Nephron (organoid): ENCODE measurements at regions not wholly inside any gene's neighbourhood (a gene's known extent, or its start where the extent isn't known, plus 50 kb on each side); places are given as distances from the start of the nearest gene placed in this dataset.

Experiments
- H3K27ac Mint-ChIP-seq, 3 experiments: 2 replicates each; pipeline ENCODE4 v1.8.0; 2020; ENCODE audit warnings: mixed read lengths in 3 of 3, mild to moderate bottlenecking in 2 of 3, moderate library complexity in 1 of 3
- H3K27me3 Mint-ChIP-seq: 2 replicates; pipeline ENCODE4 v1.8.0; 2021; ENCODE audit warnings: low read depth, mild to moderate bottlenecking, moderate library complexity, mixed read lengths
- H3K36me3 Mint-ChIP-seq: 2 replicates; pipeline ENCODE4 v1.8.0; 2020; ENCODE audit warnings: low read depth, mixed read lengths
- H3K4me1 Mint-ChIP-seq: 2 replicates; pipeline ENCODE4 v1.8.0; 2020; ENCODE audit warnings: mixed read lengths
- H3K4me3 Mint-ChIP-seq, 3 experiments: 2 replicates each; pipeline ENCODE4 v1.8.0; 2020; ENCODE audit warnings: mild to moderate bottlenecking in 3 of 3, mixed read lengths in 3 of 3, moderate library complexity in 2 of 3
- H3K9me3 Mint-ChIP-seq: 2 replicates; pipeline ENCODE4 v1.8.0; 2020; ENCODE audit warnings: mixed read lengths
- TF ChIP-seq, protein P1 (sequence below), 3 experiments: fragments of 200-600 bp; sonication (generic); IDR thresholded peaks; one replicate each; pipeline ENCODE4 v1.5.0; 2021; ENCODE audit warnings: antibody characterized with exemption in 3 of 3; ENCODE audit not compliant: unreplicated experiment in 3 of 3

DNA sequence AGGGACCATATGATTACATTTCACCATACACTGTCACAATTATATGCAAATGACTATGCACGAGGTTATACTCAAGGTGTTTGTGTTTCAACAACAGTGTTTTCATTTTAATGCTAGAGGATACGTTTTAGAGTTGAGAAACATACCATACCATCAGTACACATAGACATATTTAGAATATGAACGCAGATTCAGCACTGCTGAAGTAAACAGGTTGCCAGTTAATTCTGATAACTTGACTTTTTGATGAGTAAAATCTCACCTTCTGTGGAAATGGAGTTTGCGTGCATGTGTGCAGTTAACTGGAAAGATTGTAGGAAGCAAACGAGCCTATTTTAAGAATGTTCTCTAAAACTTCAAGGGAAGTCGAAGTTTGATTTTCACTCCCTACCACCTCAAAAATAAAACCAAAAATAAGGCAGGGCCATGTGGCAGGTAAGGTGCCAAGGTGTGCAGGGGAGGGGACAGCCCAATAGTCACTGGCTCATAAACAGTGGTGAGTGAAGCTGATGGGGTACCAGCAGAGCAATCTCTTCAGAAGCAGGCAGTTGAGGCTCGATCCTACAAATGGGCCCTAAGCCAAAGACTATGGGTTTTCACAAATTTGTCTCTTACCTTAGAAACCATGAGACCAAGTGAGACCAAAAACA is 213.1 kb downstream of the IKZF2 start:
- Mint-ChIP-seq H3K27me3 (peaks cover 5% of the 10 kb centered on the region), H3K27ac (no peak overlapping the region), H3K4me3 (no peak overlapping the region), H3K9me3 (no peaks in the 10 kb centered on the region), H3K4me1 (peaks cover 10% of the 10 kb centered on the region), H3K36me3 (no peaks in the 10 kb centered on the region)
- TF ChIP-seq, protein P1, sequence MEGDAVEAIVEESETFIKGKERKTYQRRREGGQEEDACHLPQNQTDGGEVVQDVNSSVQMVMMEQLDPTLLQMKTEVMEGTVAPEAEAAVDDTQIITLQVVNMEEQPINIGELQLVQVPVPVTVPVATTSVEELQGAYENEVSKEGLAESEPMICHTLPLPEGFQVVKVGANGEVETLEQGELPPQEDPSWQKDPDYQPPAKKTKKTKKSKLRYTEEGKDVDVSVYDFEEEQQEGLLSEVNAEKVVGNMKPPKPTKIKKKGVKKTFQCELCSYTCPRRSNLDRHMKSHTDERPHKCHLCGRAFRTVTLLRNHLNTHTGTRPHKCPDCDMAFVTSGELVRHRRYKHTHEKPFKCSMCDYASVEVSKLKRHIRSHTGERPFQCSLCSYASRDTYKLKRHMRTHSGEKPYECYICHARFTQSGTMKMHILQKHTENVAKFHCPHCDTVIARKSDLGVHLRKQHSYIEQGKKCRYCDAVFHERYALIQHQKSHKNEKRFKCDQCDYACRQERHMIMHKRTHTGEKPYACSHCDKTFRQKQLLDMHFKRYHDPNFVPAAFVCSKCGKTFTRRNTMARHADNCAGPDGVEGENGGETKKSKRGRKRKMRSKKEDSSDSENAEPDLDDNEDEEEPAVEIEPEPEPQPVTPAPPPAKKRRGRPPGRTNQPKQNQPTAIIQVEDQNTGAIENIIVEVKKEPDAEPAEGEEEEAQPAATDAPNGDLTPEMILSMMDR (IDR thresholded peaks at IDR 0.05; ENCODE audit: unreplicated experiment in 3 of 3), result no peak

DNA sequence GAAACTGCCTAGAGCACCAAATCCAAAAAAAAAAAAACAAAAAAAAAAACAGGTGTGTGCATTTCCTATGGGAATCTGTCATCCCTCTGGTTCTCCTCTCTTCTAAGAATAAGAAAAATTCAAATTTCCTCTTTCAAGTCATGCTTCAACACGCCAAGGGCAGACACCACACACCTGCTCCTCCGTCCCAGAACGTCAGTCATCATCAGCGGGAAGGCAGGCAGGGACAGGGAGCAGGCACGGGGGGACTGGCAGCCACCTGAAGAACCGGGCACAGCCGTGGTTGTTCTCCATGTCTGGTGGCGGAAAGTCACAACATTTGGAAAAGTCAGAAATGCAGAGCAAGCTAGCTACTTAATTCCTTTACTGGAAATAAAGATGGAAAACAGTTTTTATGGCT is 214.8 kb downstream of the IKZF2 start:
- TF ChIP-seq, protein P1 (IDR thresholded peaks at IDR 0.05; ENCODE audit: unreplicated experiment in 3 of 3), result no peak
- peaks cover 5% of the 10 kb centered on the region for H3K27me3 Mint-ChIP-seq
- H3K4me1 Mint-ChIP-seq, result peaks cover 10% of the 10 kb centered on the region
- no peaks in the 10 kb centered on the region for H3K9me3 Mint-ChIP-seq
- no peak overlapping the region for H3K27ac Mint-ChIP-seq
- H3K4me3 Mint-ChIP-seq, result no peak overlapping the region
- no peaks in the 10 kb centered on the region for H3K36me3 Mint-ChIP-seq

DNA sequence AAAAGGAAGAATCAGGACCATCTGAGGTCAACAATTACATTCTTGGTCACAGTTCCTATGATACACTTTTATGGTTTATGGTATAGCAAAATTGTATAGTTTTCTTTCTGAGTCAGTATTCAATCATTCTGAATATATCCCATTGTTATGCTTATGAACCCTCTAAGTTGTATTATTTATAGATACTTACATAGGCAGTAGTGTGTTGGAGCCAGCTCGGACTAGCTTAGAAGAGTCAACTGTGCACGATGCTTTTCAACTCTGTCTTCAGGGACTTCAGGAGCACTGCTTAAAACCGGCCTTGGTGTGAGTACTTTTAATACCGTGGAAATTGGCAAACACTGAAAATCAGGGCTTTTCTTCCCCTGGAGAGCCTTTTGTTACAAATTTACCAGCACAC is 215.7 kb downstream of the IKZF2 start:
- Mint-ChIP-seq H3K9me3 (no peaks in the 10 kb centered on the region), H3K27ac (no peak overlapping the region), H3K4me3 (no peak overlapping the region), H3K27me3 (peaks cover 5% of the 10 kb centered on the region), H3K36me3 (no peaks in the 10 kb centered on the region), H3K4me1 (peaks cover 6% of the 10 kb centered on the region)
- TF ChIP-seq, protein P1 (IDR thresholded peaks at IDR 0.05; ENCODE audit: unreplicated experiment in 3 of 3), result no peak

DNA sequence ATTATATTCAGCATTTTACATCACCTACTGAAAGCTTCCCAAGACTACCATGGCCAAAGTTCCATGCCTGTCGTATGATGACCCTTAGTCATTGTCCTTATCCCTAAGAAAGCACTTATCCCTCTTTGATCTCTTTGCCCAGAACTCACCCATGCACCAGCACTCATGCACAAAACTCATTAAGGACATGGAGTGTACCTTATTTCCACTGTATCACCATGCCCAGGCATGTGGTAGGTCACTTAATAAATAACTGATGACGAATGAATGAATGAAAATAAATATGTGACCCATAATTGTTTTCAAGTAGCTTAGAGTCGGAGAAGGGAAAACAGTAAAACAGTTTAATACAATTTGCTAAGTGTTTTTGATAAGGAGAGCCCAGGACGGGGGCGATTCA is 220.1 kb downstream of the IKZF2 start:
- H3K27ac Mint-ChIP-seq, result no peak overlapping the region
- TF ChIP-seq, protein P1 (IDR thresholded peaks at IDR 0.05; ENCODE audit: unreplicated experiment in 3 of 3), result no peak

DNA sequence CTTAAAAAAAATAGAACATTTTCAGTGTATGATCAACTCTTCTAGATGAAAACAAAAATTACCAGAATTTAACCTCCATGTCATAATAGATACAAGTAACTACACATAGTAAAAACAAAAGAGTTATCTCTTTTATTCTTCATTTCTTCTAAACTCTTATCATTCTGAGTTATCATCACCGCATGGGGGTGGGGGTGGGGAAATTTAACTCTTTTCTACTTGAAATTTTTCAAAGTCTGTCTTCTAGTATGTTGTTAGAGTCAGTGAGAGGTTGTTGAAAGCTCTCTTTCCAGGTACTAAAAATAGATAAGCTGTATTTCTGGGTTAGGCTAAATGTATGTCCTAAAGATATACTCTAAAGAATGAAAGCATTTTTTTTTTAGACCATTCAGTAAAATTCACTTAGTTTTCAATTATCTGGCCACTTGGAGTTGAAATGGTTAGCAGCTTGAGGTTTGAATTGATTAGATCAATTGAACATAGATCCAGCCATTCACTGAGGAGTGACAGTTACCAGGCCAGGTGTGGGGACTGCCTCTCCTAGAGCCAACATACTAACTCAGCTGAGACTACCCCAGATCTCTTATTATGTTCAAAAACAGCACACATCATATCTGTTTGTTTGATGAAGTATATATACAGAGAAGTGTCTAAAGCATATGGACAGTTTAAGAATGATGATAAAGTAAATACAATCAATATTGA is 220.7 kb downstream of the IKZF2 start:
- Mint-ChIP-seq H3K4me1 (no peaks in the 10 kb centered on the region), H3K27ac (no peak overlapping the region), H3K36me3 (no peaks in the 10 kb centered on the region), H3K4me3 (no peak overlapping the region), H3K9me3 (no peaks in the 10 kb centered on the region), H3K27me3 (peaks cover 5% of the 10 kb centered on the region)
- TF ChIP-seq, protein P1 (IDR thresholded peaks at IDR 0.05; ENCODE audit: unreplicated experiment in 3 of 3), result no peak

More for the DNA sequence above, 220.1 kb downstream of the IKZF2 start:
- Mint-ChIP-seq H3K4me3 (no peak overlapping the region), H3K36me3 (no peaks in the 10 kb centered on the region), H3K27me3 (peaks cover 5% of the 10 kb centered on the region), H3K4me1 (no peaks in the 10 kb centered on the region), H3K9me3 (no peaks in the 10 kb centered on the region)

DNA sequence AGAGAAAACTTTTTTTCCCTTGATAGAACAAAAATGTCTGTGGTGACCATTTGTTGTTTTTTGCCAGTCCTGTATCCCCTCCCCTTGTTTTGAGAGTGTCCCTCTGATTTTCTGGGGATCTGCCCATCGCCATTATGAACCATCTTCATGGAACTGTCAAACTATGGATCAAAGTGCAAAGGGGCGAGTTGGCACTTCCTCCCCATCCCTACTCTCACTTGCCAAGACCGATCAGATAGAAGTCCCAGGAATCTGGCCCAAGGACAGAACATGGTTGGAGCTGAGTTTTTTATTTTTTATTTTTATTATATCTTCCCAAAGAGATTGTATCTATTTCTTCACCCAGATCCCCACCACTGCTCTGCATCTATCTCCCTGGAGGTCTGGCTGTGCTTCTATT is 221.4 kb downstream of the IKZF2 start:
- no peaks in the 10 kb centered on the region for H3K4me1 Mint-ChIP-seq

More for the DNA sequence above, 221.4 kb downstream of the IKZF2 start:
- H3K4me3 Mint-ChIP-seq, result no peak overlapping the region
- H3K27me3 Mint-ChIP-seq, result peaks cover under 1% of the 10 kb centered on the region
- H3K27ac Mint-ChIP-seq, result no peak overlapping the region
- TF ChIP-seq, protein P1 (IDR thresholded peaks at IDR 0.05; ENCODE audit: unreplicated experiment in 3 of 3), result no peak
- H3K36me3 Mint-ChIP-seq, result no peaks in the 10 kb centered on the region
- no peaks in the 10 kb centered on the region for H3K9me3 Mint-ChIP-seq
